ENCODE measurements at regions not wholly inside any gene's neighbourhood (a gene's known extent, or its start where the extent isn't known, plus 50 kb on each side); places are given as distances from the start of the nearest gene placed in this dataset.

DNA sequence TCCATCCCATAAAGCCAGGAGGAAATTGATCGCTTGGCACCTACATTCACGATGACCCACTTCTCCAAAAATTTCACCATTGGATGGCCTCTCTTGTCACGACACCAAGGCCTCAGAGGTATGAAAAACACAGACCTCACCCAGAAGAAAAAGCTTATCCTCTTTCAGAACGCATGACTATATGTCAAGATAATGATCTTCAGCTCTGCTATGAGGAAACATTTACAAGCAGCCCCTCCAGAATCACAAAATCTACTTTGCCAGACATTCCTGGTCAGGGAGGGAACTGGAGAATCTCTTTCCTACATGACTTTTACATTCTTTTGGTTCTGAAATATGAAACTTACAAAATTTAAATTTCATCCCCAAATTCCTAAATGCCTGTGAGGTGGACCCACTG is 122.7 kb downstream of the WNT5A start:
- H3K27ac Mint-ChIP-seq, result peak overlapping the region; percentile 80
- no peak for DNase-seq (ENCODE audit: low spot score in 2 of 2, unreplicated experiment in 2 of 2)
- TF ChIP-seq, protein P1, sequence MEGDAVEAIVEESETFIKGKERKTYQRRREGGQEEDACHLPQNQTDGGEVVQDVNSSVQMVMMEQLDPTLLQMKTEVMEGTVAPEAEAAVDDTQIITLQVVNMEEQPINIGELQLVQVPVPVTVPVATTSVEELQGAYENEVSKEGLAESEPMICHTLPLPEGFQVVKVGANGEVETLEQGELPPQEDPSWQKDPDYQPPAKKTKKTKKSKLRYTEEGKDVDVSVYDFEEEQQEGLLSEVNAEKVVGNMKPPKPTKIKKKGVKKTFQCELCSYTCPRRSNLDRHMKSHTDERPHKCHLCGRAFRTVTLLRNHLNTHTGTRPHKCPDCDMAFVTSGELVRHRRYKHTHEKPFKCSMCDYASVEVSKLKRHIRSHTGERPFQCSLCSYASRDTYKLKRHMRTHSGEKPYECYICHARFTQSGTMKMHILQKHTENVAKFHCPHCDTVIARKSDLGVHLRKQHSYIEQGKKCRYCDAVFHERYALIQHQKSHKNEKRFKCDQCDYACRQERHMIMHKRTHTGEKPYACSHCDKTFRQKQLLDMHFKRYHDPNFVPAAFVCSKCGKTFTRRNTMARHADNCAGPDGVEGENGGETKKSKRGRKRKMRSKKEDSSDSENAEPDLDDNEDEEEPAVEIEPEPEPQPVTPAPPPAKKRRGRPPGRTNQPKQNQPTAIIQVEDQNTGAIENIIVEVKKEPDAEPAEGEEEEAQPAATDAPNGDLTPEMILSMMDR (IDR thresholded peaks at IDR 0.05; ENCODE audit: unreplicated experiment), result no peak
- H3K4me1 Mint-ChIP-seq, result peaks cover 57% of the 10 kb centered on the region
- H3K36me3 Mint-ChIP-seq, result no peaks in the 10 kb centered on the region
- H3K4me3 Mint-ChIP-seq, result no peak overlapping the region
- H3K27me3 Mint-ChIP-seq (ENCODE audit: low read depth), result no peaks in the 10 kb centered on the region
- H3K9me3 Mint-ChIP-seq, result no peaks in the 10 kb centered on the region

DNA sequence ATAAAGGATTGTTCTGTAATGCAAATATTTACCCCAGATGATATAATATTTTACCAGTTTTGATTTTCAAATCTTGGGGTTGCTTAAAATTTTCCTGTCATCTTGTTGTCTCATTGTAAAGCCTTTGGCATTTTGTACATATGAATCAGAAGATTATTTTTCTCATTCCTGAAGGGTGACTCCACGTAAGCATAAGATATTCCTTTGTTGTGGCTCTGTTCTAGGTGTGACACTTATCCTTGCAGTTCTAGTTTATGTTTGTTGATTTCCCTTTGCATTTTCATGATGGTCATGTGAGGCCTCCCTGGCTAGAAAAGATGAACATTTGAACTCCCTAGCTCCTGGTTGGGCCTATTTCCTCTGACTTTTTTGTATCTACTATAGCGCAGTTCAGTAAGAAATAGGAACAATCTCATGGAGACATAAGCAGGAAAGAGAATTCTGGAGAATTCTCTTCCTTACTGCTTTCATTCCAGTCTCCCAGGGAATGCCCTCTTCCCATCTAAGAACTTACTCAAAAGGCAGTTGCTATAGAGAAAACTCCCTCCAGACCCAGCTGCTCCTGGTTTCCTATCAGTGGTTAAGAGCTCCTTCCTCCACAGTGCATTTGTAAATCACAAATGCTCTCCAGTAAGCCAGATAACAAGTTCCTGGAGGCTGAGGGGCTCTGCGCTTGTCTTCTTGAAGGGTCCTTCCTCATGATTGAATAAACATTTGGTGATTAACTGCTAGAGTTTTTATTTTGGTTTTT is 124.7 kb downstream of the WNT5A start:
- no peak for DNase-seq (ENCODE audit: low spot score in 2 of 2, unreplicated experiment in 2 of 2)
- TF ChIP-seq, protein P1 (IDR thresholded peaks at IDR 0.05; ENCODE audit: unreplicated experiment), result no peak
- Mint-ChIP-seq H3K27me3 (ENCODE audit: low read depth) (no peaks in the 10 kb centered on the region), H3K4me3 (no peak overlapping the region), H3K9me3 (no peaks in the 10 kb centered on the region), H3K4me1 (peaks cover 41% of the 10 kb centered on the region), H3K36me3 (no peaks in the 10 kb centered on the region), H3K27ac (peak overlapping the region; percentile 39)

DNA sequence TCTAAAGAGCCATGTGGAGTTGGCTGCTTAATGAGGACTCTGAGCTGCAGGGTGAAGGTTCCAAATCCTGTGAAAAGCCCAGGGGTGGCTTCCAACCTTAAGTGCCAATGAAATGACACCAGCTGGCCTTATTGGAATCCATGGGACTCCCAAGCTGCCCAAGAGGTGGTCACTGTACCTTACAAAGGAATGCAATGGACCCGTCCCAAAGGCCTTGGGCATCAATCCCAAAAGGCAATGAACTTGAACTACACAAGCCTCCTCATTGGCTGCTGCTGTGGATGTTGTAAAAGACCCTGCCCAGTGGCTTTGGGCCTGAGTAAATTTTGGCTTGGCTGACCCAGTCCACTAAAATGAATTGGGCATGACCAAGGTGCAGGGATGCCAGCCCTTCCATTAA is 129.3 kb downstream of the WNT5A start:
- no peak for DNase-seq (ENCODE audit: low spot score in 2 of 2, unreplicated experiment in 2 of 2)
- Mint-ChIP-seq H3K4me3 (no peak overlapping the region), H3K27me3 (ENCODE audit: low read depth) (no peaks in the 10 kb centered on the region), H3K4me1 (peaks cover 21% of the 10 kb centered on the region), H3K36me3 (no peaks in the 10 kb centered on the region), H3K9me3 (peaks cover 5% of the 10 kb centered on the region), H3K27ac (no peak overlapping the region)
- TF ChIP-seq, protein P1 (IDR thresholded peaks at IDR 0.05; ENCODE audit: unreplicated experiment), result no peak

DNA sequence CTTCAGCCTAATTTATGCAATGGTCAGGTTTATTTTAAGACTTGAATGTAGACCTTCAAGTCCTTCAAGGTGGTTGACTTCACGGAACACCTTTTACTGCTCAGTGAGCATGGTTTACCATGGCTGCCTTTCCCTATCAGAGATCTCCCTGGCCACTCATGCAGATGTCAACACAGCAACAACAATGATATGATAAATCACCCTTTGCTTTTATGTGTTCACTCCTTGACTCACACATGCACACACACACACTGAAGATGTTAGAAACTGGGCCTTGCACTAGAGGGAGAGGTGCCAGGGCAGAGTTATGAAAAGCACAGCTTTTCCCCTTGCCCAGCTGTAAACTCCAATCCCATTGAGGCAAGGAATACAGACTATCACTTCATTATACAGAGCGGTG is 134.4 kb downstream of the WNT5A start:
- Mint-ChIP-seq H3K27me3 (ENCODE audit: low read depth) (no peaks in the 10 kb centered on the region), H3K4me1 (peaks cover 27% of the 10 kb centered on the region), H3K36me3 (no peaks in the 10 kb centered on the region), H3K9me3 (peaks cover 5% of the 10 kb centered on the region), H3K27ac (no peak overlapping the region), H3K4me3 (no peak overlapping the region)
- TF ChIP-seq, protein P1 (IDR thresholded peaks at IDR 0.05; ENCODE audit: unreplicated experiment), result no peak
- no peak for DNase-seq (ENCODE audit: low spot score in 2 of 2, unreplicated experiment in 2 of 2)

DNA sequence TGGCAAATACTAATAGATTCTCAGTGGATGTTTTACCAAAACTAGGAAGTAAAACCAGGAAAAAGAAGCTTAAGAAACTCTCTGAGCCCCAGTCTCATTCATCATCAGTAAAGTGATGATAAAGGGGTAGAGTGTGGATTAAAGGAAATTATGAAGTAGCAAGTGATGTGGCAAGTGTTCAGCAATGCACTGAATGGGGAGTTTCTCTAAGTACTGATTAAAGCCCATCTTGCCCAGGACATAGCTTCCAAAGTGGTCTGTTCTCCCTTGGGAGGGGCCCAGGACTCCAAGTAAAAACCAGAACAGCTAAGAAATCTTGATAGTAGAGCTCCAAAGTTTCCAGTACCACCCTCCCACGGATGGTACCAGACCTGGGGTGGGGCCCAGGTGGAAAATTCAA is 137.3 kb downstream of the WNT5A start:
- DNase-seq (ENCODE audit: low spot score in 2 of 2, unreplicated experiment in 2 of 2), result no peak
- H3K36me3 Mint-ChIP-seq, result no peaks in the 10 kb centered on the region
- H3K27ac Mint-ChIP-seq, result no peak overlapping the region
- H3K4me1 Mint-ChIP-seq, result peaks cover 27% of the 10 kb centered on the region
- peaks cover 11% of the 10 kb centered on the region for H3K9me3 Mint-ChIP-seq
- no peaks in the 10 kb centered on the region for H3K27me3 Mint-ChIP-seq (ENCODE audit: low read depth)
- no peak overlapping the region for H3K4me3 Mint-ChIP-seq
- TF ChIP-seq, protein P1 (IDR thresholded peaks at IDR 0.05; ENCODE audit: unreplicated experiment), result no peak

All from mesothelial cell of epicardium (in vitro differentiated cells).